Inferior parietal cortex (tissue), 1 donor: ENCODE measurements at regions not wholly inside any gene's neighbourhood (a gene's known extent, or its start where the extent isn't known, plus 50 kb on each side); places are given as distances from the start of the nearest gene placed in this dataset.

Experiments
- DNase-seq: peaks from one replicate; pipeline ENCODE4 v3.0.0-alpha.2; 2016; ENCODE audit errors: extremely low spot score

DNA sequence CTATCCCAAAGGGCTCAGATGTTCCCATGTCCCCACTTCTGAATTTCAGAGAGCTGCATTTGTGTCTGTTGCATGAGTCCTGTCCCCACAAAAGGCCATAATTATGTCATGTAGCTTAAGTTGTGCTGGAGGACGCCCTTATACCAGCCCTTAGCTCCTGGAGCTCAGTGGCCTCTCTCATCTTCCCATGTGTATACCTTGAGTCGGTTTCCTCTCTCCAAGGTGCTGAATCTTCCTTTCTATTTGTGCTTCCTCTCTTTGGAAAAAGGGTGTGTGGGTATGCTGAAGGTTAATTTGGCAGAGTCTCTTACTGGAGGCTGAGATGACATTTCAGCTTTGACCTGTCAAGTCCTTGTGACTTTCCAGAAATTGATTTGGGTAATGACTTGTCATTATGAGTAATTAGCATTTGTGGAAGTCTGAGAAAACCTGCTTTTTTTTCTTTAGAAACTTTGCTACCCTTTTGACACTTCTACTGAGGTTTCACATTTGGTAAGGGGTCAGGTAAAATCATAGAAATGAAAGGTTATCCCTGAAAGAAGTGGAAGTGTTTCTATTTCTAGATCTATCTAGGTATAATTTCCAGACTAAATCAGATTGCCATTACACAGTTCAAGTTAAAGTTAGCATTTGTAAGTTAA lies 185.4 kb downstream of the ABCC12 start:
- no peak for DNase-seq

GRCh38 chr16:47967374-47967773 lies 188.4 kb downstream of the ABCC12 start:
- DNase-seq = no peak

DNA sequence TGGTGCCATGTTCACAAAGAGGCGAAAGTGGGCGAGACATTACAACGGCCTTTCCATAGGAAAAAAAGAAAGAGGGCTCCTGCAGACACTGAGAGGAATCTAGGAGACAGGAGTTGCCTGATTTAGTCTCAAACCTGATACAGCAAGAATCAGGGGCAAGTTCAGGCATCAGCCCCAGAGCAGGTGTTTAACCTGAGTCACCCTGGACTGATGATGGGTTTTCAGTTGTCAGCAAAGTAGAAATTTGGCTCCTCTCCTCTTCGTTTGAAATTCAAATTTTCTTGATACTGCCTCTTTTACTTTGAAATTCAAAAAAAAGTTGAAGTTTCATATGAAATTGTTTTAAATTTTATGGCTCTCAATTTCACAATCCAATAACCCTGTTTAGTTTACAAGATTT lies 189.5 kb downstream of the ABCC12 start:
- no peak for DNase-seq

GRCh38 chr16:47965439-47965838 lies 190.4 kb downstream of the ABCC12 start:
- DNase-seq = peak; percentile 44

- DNase-seq = no peak
These were observed 197.1 kb downstream of the ABCC12 start for GRCh38 chr16:47958726-47959125.

DNA sequence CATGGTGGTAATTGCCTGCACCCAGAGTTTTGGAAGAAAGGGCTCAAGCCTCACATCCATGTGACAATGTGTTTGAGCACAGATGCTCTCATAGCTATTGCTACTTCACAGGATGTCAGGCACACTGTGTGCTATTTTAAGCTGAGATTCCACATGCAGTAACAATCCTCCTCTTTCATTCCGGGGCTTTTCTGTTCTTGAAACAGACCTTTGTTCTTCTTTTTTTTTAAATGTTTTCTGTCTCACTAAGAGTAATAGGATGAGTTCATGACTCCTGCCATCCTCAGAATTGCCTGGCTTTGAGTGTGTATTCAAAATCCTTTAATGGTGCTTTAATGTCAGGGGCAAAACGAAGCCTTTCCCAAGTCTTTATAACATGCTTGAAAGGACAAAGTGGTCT lies 198.9 kb downstream of the ABCC12 start:
- DNase-seq = no peak

GRCh38 chr16:47949714-47950113 lies 206.1 kb downstream of the ABCC12 start:
- DNase-seq = no peak

DNA sequence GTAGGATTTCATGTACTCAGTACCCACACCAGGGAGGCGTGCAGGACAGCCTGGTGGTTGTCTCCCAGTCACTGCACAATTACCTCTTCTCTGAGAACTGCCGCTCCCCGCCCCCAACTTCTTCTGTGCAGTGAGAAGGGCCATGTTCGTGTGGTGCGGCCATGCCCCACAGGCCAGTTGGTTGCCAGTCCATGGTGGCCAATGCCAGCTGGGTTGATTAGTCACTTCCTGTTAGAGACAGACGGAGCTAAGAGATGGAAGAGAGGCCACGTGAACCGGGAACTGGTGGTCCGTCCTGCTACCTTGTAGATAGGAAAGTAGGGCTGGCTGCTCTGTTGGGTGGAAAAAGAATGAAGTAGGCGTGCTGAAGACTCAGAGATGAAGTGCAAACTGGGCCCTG lies 206.5 kb downstream of the ABCC12 start:
- no peak for DNase-seq

GRCh38 chr16:47947723-47948122 lies 208.1 kb downstream of the ABCC12 start:
- no peak for DNase-seq

- no peak for DNase-seq
These were observed 209.7 kb downstream of the ABCC12 start for GRCh38 chr16:47946092-47946491.

GRCh38 chr16:47944589-47944988 lies 211.2 kb downstream of the ABCC12 start:
- DNase-seq = no peak

DNA sequence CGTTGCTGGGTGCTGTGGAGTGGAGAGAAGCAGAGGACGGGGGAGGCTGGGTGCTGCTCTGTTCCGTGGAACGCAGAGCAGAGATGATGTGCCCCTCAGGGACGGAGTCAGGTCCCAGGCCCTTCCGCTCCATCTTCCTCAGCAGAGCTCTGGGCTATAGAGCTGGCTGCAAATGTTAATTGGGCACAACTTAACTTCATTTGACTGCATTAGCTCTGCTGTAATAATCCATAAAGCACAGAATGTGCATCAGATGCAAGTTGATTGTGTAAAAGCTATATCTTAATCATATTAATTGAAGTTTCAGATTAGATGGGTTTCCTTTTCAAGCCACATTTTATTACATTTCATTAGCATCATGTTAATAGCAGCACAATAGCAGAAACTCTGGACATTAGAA lies 212.6 kb downstream of the ABCC12 start:
- no peak for DNase-seq

DNA sequence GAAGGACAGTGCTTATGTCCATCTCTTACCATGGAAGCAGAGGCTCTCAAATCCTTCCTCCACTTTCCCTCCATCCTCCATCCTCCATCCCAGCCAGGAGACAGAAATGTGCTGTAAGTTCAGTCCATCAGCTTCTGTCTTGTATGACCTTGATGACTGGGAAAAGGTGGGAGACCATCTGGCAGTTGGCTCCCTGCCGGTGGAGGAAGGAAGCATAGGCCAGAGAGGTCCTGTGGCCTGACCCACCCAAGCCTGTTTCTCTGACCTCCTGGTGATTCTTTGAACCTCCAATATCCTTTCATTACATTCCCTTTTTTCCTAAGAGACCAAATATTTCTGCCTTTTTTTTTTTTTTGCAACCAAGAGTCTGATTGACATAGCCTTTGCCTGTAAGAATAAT lies 215.3 kb downstream of the ABCC12 start:
- no peak for DNase-seq

GRCh38 chr16:47939680-47940079 lies 216.1 kb downstream of the ABCC12 start:
- DNase-seq = no peak

- no peak for DNase-seq
These were observed 217.5 kb downstream of the ABCC12 start for GRCh38 chr16:47938272-47938671.

GRCh38 chr16:47928008-47928407 lies 227.8 kb downstream of the ABCC12 start:
- no peak for DNase-seq

- no peak for DNase-seq
These were observed 228.5 kb downstream of the ABCC12 start for GRCh38 chr16:47927330-47927729.

DNA sequence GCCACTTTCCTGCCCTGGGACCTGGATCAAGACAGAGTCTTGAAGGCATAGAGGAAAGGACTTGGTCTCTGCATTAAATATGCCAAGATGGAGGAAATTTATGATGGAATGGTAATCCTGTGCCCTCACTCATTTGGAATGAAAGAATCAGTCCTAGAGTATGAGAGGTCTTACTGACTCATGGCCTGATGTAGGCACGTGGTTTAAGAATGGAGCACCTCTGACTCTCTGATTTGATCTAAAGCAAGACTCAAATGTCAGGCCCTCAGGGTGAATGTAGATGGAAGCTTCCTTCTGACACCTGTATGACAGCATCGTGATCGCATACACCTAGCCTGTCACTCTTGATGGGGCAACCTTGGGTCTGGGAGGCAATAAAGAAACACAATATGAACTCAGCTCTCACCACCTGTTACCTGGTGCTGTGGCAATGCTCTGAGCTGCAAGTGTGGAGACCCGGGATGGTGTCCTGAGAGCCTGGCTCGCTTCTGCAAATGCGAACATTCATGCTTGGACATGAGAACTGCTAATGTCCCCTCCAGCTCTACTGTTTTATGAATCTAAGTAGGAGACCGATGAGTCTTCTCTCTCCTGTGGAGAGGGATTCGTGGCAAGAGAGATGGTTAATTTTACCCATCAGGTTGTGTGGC lies 229.9 kb downstream of the ABCC12 start:
- DNase-seq = no peak

GRCh38 chr16:47924950-47925349 lies 230.8 kb downstream of the ABCC12 start:
- DNase-seq = no peak

DNA sequence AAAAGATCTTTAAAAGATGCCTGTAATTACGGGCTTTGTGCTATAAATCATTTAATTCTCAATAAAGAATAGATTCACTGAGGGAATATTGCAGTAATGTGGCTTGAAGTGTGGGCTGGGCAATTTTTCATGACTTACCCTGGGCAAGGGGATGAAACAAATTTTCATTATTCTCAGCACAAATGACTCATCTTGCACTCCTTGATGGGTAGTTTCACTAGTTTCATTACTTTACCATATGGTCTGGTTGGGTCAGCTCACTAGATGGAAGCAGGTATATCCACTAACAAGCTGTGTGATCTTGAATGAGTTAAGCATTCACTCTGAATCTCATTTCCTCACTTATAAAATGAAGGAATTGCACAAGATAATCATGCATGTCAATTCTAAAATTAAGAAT lies 234.3 kb downstream of the ABCC12 start:
- DNase-seq = no peak

DNA sequence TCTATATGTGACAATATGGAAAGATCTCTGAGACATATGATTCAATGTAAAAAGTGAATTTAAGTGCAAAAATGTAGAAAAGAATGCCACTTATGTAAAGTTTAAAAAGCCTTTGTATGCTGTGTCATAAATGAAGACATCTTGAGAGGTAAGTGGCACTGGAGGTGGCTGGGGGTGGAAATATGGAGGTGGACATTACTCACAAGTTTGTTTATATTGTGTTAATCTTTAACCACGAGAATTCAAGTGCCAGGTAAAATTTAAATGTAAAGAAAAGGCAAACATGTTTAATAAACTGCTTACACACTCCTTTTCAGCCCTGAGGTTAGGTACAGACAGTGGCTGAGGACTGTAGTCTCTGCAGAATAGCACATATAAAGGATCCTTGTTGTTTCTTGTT lies 235.1 kb downstream of the ABCC12 start:
- no peak for DNase-seq

GRCh38 chr16:47917118-47917517 lies 238.7 kb downstream of the ABCC12 start:
- no peak for DNase-seq

DNA sequence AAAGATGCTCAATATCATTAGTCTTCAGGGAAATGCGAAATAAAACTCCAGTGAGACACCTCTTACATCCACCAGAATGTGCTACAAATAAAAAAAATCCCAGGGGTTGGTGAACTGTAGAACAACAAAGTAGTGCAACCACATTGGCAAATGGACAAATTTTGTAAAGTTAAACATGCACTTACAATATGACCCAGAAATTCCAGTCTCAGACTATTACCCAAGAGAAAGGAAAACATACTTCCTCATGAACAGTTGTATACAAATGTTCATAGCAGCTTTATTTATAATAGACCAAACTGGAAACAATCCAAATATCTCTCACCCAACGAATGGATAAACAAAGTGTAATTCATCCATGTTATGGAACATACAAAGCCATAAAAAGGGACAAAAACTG lies 239.5 kb downstream of the ABCC12 start:
- DNase-seq = no peak

DNA sequence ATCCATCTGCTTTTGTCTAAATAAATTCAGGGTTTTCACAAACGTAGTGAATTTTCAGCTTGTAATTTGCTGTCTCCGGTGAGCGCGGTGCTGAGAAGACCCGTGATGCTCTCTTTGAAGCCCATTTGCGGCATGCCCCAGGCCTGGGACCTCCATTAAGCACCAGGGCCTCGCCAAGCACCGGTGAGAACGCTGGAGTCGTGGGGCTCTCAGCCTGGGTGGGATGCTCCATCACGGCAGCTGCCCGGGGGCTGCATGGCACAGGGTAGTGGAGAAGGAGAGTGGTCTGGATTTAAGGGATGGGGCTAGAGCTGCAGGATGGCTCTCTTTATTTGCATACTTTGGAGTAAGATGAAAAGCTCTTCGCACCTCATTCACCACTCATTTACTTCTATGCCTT lies 248.7 kb downstream of the ABCC12 start:
- DNase-seq = no peak
